ENCODE measurements at regions not wholly inside any gene's neighbourhood (a gene's known extent, or its start where the extent isn't known, plus 50 kb on each side); places are given as distances from the start of the nearest gene placed in this dataset.

GRCh38 chr1:238776126-238776525, 610.2 kb upstream of the CHRM3 start:
- no peak for DNase-seq (ENCODE audit: low spot score)
- in situ Hi-C loops (cut with MboI; ENCODE audit: low pct_unique_long_range_greater_than_20kb, low sequenced_read_pairs, unreplicated experiment): no loop called here
- no peak for TF ChIP-seq CTCF (IDR thresholded peaks at IDR 0.05; ENCODE audit: extremely low read depth, insufficient read depth, missing control alignments)

- no peak for DNase-seq (ENCODE audit: low spot score)
- TF ChIP-seq CTCF (IDR thresholded peaks at IDR 0.05; ENCODE audit: extremely low read depth, insufficient read depth, missing control alignments): no peak
- in situ Hi-C loops (cut with MboI; ENCODE audit: low pct_unique_long_range_greater_than_20kb, low sequenced_read_pairs, unreplicated experiment): no loop called here
Measured at GRCh38 chr1:238772322-238772721, 614.0 kb upstream of the CHRM3 start.

GRCh38 chr1:238767321-238767720, 619.0 kb upstream of the CHRM3 start:
- in situ Hi-C loops (cut with MboI; ENCODE audit: low pct_unique_long_range_greater_than_20kb, low sequenced_read_pairs, unreplicated experiment): no loop called here
- DNase-seq (ENCODE audit: low spot score): no peak
- TF ChIP-seq CTCF (IDR thresholded peaks at IDR 0.05; ENCODE audit: extremely low read depth, insufficient read depth, missing control alignments): no peak

GRCh38 chr1:238764779-238765178, 621.6 kb upstream of the CHRM3 start:
- DNase-seq (ENCODE audit: low spot score): no peak
- in situ Hi-C loops (cut with MboI; ENCODE audit: low pct_unique_long_range_greater_than_20kb, low sequenced_read_pairs, unreplicated experiment): no loop called here
- no peak for TF ChIP-seq CTCF (IDR thresholded peaks at IDR 0.05; ENCODE audit: extremely low read depth, insufficient read depth, missing control alignments)

- no peak for DNase-seq (ENCODE audit: low spot score)
- no peak for TF ChIP-seq CTCF (IDR thresholded peaks at IDR 0.05; ENCODE audit: extremely low read depth, insufficient read depth, missing control alignments)
- in situ Hi-C loops (cut with MboI; ENCODE audit: low pct_unique_long_range_greater_than_20kb, low sequenced_read_pairs, unreplicated experiment): no loop called here
Measured at GRCh38 chr1:238753252-238753651, 633.1 kb upstream of the CHRM3 start.

- TF ChIP-seq CTCF (IDR thresholded peaks at IDR 0.05; ENCODE audit: extremely low read depth, insufficient read depth, missing control alignments): no peak
- in situ Hi-C loops (cut with MboI; ENCODE audit: low pct_unique_long_range_greater_than_20kb, low sequenced_read_pairs, unreplicated experiment): no loop called here
- no peak for DNase-seq (ENCODE audit: low spot score)
Measured at GRCh38 chr1:238752327-238752726, 634.0 kb upstream of the CHRM3 start.

- in situ Hi-C loops (cut with MboI; ENCODE audit: low pct_unique_long_range_greater_than_20kb, low sequenced_read_pairs, unreplicated experiment): no loop called here
- TF ChIP-seq CTCF (IDR thresholded peaks at IDR 0.05; ENCODE audit: extremely low read depth, insufficient read depth, missing control alignments): no peak
- no peak for DNase-seq (ENCODE audit: low spot score)
Measured at GRCh38 chr1:238745069-238745468, 641.3 kb upstream of the CHRM3 start.
